H1 (cell line): ENCODE measurements at regions not wholly inside any gene's neighbourhood (a gene's known extent, or its start where the extent isn't known, plus 50 kb on each side); places are given as distances from the start of the nearest gene placed in this dataset.

Experiments
- ASH2L ChIP-seq: fragments of 200-600, 300-600 bp; sonication (generic); IDR thresholded peaks from one replicate; pipeline ENCODE4 v1.7.1; 2017; ENCODE audit warnings: low read length
- JUND ChIP-seq: IDR thresholded peaks from 2 replicates; pipeline ENCODE4 v1.6.1; 2011; ENCODE audit warnings: mild to moderate bottlenecking, improper control_type of control experiment, low read length
- POLR2AphosphoS5 ChIP-seq: IDR thresholded peaks from 2 replicates; pipeline ENCODE4 v1.6.1; 2011; ENCODE audit warnings: low read depth, low read length
- RAD21 ChIP-seq, 2 experiments: IDR thresholded peaks in 1 of 2; conservative IDR thresholded peaks in 1 of 2; 2 replicates each; pipeline ENCODE4 v1.6.1; 2011; ENCODE audit warnings: low read depth in 2 of 2, low read length in 2 of 2, improper control_type of control experiment in 1 of 2, inconsistent platforms in 1 of 2, mild to moderate bottlenecking in 1 of 2, moderate library complexity in 1 of 2
- SIN3A ChIP-seq, 2 experiments: IDR thresholded peaks in 1 of 2; conservative IDR thresholded peaks in 1 of 2; 2 replicates each; pipeline ENCODE4 v1.6.1; 2011 to 2012; ENCODE audit warnings: low read length in 2 of 2, improper control_type of control experiment in 1 of 2, low read depth in 1 of 2, mild to moderate bottlenecking in 1 of 2

- no peak for TF ChIP-seq RAD21 (IDR thresholded peaks at IDR 0.05 in 1 of 2, conservative IDR thresholded peaks at IDR 0.05 in 1 of 2; ENCODE audit: low read depth in 2 of 2, low read length in 2 of 2)
- TF ChIP-seq POLR2AphosphoS5 = no peak
- TF ChIP-seq JUND = no peak
- TF ChIP-seq ASH2L = no peak
- no peak for TF ChIP-seq SIN3A (conservative IDR thresholded peaks at IDR 0.05 in 1 of 2, IDR thresholded peaks at IDR 0.05 in 1 of 2; ENCODE audit: low read depth in 1 of 2, low read length in 2 of 2)
Measured at GRCh38 chr2:157124731-157125130, 132.8 kb upstream of the GALNT5 start (continued).
